Vagina (tissue), 2 donors: ENCODE measurements at regions not wholly inside any gene's neighbourhood (a gene's known extent, or its start where the extent isn't known, plus 50 kb on each side); places are given as distances from the start of the nearest gene placed in this dataset.

ENCODE experiments used
- DNase-seq, 2 donors: peaks; one replicate each; pipeline ENCODE4 v3.0.0-alpha.2; 2017; ENCODE audit errors: extremely low spot score in 2 of 2
- H3K27ac ChIP-seq: fragments of 200-600 bp; sonication (generic); one replicate; pipeline ENCODE4 v1.5.1; 2019
- H3K27me3 ChIP-seq: fragments of 200-600 bp; sonication (generic); one replicate; pipeline ENCODE4 v1.5.1; 2019
- H3K36me3 ChIP-seq, 2 donors: fragments of 200-600 bp; sonication (generic); one replicate each; pipeline ENCODE4 v1.5.1; 2017 to 2019
- H3K4me1 ChIP-seq: fragments of 200-600 bp; sonication (generic); one replicate; pipeline ENCODE4 v1.5.1; 2019
- H3K4me3 ChIP-seq, 2 donors: fragments of 200-600 bp; sonication (generic); 1 replicate in 1 of 2; 2 replicates in 1 of 2; pipeline ENCODE4 v1.5.1; 2016 to 2019
- H3K9me3 ChIP-seq: fragments of 200-600 bp; sonication (generic); one replicate; pipeline ENCODE4 v1.5.1; 2019
- CTCF ChIP-seq, 3 experiments: fragments of 450-650 bp in 2 of 3; fragments of 200-600 bp in 1 of 3; sonication (generic) in 1 of 3; IDR thresholded peaks; one replicate each; pipeline ENCODE4 v1.5.1; 2017 to 2019; ENCODE audit warnings: antibody characterized with exemption in 3 of 3, mild to moderate bottlenecking in 2 of 3, moderate library complexity in 2 of 3
- POLR2A ChIP-seq, 2 donors: fragments of 450-650 bp; IDR thresholded peaks; one replicate each; pipeline ENCODE4 v1.6.1; 2017; ENCODE audit warnings: antibody characterized with exemption in 2 of 2, mild to moderate bottlenecking in 2 of 2, moderate library complexity in 2 of 2
- POLR2AphosphoS5 ChIP-seq, 2 donors: sonication (generic); formaldehyde crosslinking; IDR thresholded peaks; one replicate each; pipeline ENCODE4 v1.9.0; 2017; ENCODE audit warnings: antibody characterized with exemption in 2 of 2, mild to moderate bottlenecking in 2 of 2, low read depth in 1 of 2; ENCODE audit not compliant: insufficient read depth in 1 of 2
- intact Hi-C: fragments of 100-400 bp; cut with DNase I; formaldehyde crosslinking; loops from one replicate; pipeline ENCODE4 v1.15.1; 2023

GRCh38 chr21:16976193-16976592 lies 536.6 kb upstream of the CXADR start:
- Histone ChIP-seq H3K4me1 (peaks cover 18% of the 10 kb centered on the region), H3K27me3 (no peaks in the 10 kb centered on the region), H3K36me3 (no peaks in the 10 kb centered on the region), H3K4me3 (no peak overlapping the region), H3K9me3 (no peaks in the 10 kb centered on the region), H3K27ac (no peak overlapping the region)
- DNase-seq: no peak
- intact Hi-C loops: no loop called here
- no peak for TF ChIP-seq CTCF (IDR thresholded peaks at IDR 0.05)
- TF ChIP-seq POLR2A (IDR thresholded peaks at IDR 0.05): no peak
- no peak for TF ChIP-seq POLR2AphosphoS5 (IDR thresholded peaks at IDR 0.05; ENCODE audit: insufficient read depth in 1 of 2, low read depth in 1 of 2)

DNA sequence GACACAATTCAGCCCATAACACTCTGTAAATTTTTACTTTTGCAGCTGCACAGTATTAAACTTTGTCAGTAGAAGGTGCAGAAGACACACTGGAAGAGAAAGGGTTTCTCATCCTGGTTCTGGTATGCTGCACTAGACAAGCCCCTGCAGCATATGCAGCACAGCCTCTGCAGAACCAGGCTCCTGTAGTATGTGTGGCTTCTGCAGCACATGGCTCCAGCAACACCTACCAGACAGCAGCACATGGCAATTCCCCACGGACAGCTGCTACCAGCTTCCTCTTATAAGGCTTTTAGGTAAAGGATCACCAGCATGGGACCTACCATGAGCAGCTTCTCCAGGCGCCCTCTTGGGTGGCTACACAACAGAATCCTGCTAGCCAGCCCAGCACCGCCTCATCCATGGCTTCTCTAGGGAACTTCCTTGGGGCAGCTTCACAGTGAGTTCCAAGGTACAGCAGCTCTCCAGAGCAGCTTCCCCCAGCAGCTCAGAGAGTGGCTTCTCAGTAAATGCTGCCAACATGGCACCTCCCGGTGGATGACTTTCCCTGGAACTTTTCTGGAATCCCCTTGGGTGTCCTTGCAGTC lies 534.4 kb upstream of the CXADR start:
- intact Hi-C loops: loop anchor here (2.0 kb wide), 1 partner anchor 20 kb away; no protein-coding TSS in a partner anchor
- DNase-seq: no peak
- TF ChIP-seq POLR2A (IDR thresholded peaks at IDR 0.05): no peak
- TF ChIP-seq POLR2AphosphoS5 (IDR thresholded peaks at IDR 0.05; ENCODE audit: insufficient read depth in 1 of 2, low read depth in 1 of 2): no peak
- TF ChIP-seq CTCF (IDR thresholded peaks at IDR 0.05): no peak

DNA sequence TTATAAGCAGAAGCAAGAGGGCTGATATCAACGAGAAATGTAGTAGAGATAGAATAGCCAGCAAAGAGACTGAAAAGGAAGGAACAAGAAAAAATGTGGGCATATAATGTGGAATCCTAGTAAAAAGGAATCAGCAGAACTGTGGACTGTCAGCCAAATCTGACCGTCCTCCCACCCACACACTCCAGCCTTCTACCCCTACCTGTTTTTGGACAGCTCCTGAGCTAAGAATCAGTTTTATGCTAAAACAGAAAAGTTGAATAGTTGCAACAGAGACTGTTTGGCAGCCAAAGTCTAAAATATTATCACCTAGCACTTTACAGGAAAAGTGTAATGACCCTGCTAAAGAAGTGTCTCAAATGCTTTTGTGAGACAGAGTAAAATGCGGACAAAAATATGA lies 533.3 kb upstream of the CXADR start:
- Histone ChIP-seq H3K36me3 (no peaks in the 10 kb centered on the region), H3K9me3 (no peaks in the 10 kb centered on the region), H3K27me3 (no peaks in the 10 kb centered on the region), H3K27ac (no peak overlapping the region), H3K4me1 (peaks cover 18% of the 10 kb centered on the region), H3K4me3 (no peak overlapping the region)
- no peak for DNase-seq
- TF ChIP-seq CTCF (IDR thresholded peaks at IDR 0.05): no peak
- no peak for TF ChIP-seq POLR2A (IDR thresholded peaks at IDR 0.05)
- TF ChIP-seq POLR2AphosphoS5 (IDR thresholded peaks at IDR 0.05; ENCODE audit: insufficient read depth in 1 of 2, low read depth in 1 of 2): no peak
- intact Hi-C loops: loop anchor here (2.0 kb wide), 1 partner anchor 21 kb away; no protein-coding TSS in a partner anchor

More for the DNA sequence above, 534.4 kb upstream of the CXADR start:
- Histone ChIP-seq H3K27ac (no peak overlapping the region), H3K4me3 (no peak overlapping the region), H3K27me3 (no peaks in the 10 kb centered on the region), H3K36me3 (no peaks in the 10 kb centered on the region), H3K4me1 (peaks cover 18% of the 10 kb centered on the region), H3K9me3 (no peaks in the 10 kb centered on the region)

- no peaks in the 10 kb centered on the region for H3K9me3 ChIP-seq
- no peak overlapping the region for H3K27ac ChIP-seq
- no peak for DNase-seq
- H3K4me3 ChIP-seq: no peak overlapping the region
- intact Hi-C loops: no loop called here
- no peaks in the 10 kb centered on the region for H3K36me3 ChIP-seq
- peaks cover 5% of the 10 kb centered on the region for H3K4me1 ChIP-seq
- no peaks in the 10 kb centered on the region for H3K27me3 ChIP-seq
- TF ChIP-seq POLR2AphosphoS5 (IDR thresholded peaks at IDR 0.05; ENCODE audit: insufficient read depth in 1 of 2, low read depth in 1 of 2) (no peak), CTCF (IDR thresholded peaks at IDR 0.05) (no peak), POLR2A (IDR thresholded peaks at IDR 0.05) (no peak)
These were observed 529.4 kb upstream of the CXADR start for GRCh38 chr21:16983420-16983819.

DNA sequence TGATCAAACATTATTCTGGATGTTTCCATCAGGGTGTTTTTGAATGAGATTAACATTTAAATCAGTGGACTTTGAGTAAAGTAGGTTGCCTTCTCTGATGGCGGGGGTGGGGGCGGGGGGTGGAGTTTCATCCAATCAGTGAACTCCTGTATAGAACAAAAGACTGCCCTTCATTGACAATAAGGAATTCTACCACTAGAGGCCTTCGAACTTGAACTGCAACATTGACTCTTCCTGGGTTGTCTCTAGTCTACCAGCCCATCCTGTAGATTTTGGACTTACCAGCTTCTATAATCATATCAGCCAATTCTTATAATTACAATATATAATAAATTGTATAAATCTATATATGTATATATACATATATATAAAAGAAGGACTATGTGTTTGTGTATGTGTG lies 520.4 kb upstream of the CXADR start:
- intact Hi-C loops: no loop called here
- TF ChIP-seq POLR2AphosphoS5 (IDR thresholded peaks at IDR 0.05; ENCODE audit: insufficient read depth in 1 of 2, low read depth in 1 of 2): no peak
- TF ChIP-seq POLR2A (IDR thresholded peaks at IDR 0.05): no peak
- TF ChIP-seq CTCF (IDR thresholded peaks at IDR 0.05): no peak
- no peaks in the 10 kb centered on the region for H3K4me1 ChIP-seq
- no peak overlapping the region for H3K27ac ChIP-seq
- H3K4me3 ChIP-seq: no peak overlapping the region
- H3K9me3 ChIP-seq: no peaks in the 10 kb centered on the region
- no peak for DNase-seq
- no peaks in the 10 kb centered on the region for H3K27me3 ChIP-seq
- H3K36me3 ChIP-seq: no peaks in the 10 kb centered on the region
